IMR-90 (cell line): ENCODE measurements at regions not wholly inside any gene's neighbourhood (a gene's known extent, or its start where the extent isn't known, plus 50 kb on each side); places are given as distances from the start of the nearest gene placed in this dataset.

ENCODE experiments used
- ATAC-seq: fragments of 200-7000 bp; cut with Tn5 transposase; 2 replicates; pipeline ENCODE4 v1.9.1; 2020; ENCODE audit warnings: low read depth, mild to moderate bottlenecking, moderate library complexity
- BruUV-seq: library from RNA; stranded (reverse); fragments of 400-500 nt; replicated peaks from 2 replicates; lab custom pipeline; 2021; lab: Mats Ljungman, UMichigan
- CTCF ChIA-PET: fragments of 300-600 bp; formaldehyde crosslinking; extraction: SDS; loops from one replicate; lab custom pipeline; 2021; ENCODE audit warnings: antibody characterized with exemption; lab: Yijun Ruan, JAX
- POLR2A ChIA-PET: fragments of 300-600 bp; sonication (Branson Sonifier 250); formaldehyde crosslinking; loops from one replicate; lab custom pipeline; 2022; ENCODE audit warnings: antibody characterized with exemption; ENCODE audit not compliant: unreplicated experiment; lab: Charles Lee
- DNase-seq: peaks from one replicate; pipeline ENCODE4 v3.0.0; 2013
- H2AFZ ChIP-seq: replicated peaks from 2 replicates; pipeline ENCODE3; 2013; ENCODE audit warnings: low read length, mild to moderate bottlenecking; ENCODE audit not compliant: poor library complexity
- H2AK5ac ChIP-seq: 2 replicates; pipeline ENCODE4 v1.6.1; 2013; ENCODE audit warnings: low read depth, low read length, inconsistent platforms
- H2AK9ac ChIP-seq: replicated peaks from 2 replicates; pipeline ENCODE3; 2013; ENCODE audit warnings: mild to moderate bottlenecking, low read depth, low read length, moderate library complexity; ENCODE audit not compliant: poor library complexity
- H2BK120ac ChIP-seq: 2 replicates; pipeline ENCODE4 v1.6.1; 2013; ENCODE audit warnings: low read depth, low read length, inconsistent platforms
- H2BK15ac ChIP-seq: 3 replicates; pipeline ENCODE4 v1.6.1; 2013; ENCODE audit warnings: low read depth, low read length, inconsistent platforms
- H2BK20ac ChIP-seq: 2 replicates; pipeline ENCODE4 v1.6.1; 2013; ENCODE audit warnings: low read depth, mild to moderate bottlenecking, inconsistent platforms, low read length, moderate library complexity
- H2BK5ac ChIP-seq: 2 replicates; pipeline ENCODE4 v1.6.1; 2013; ENCODE audit warnings: mild to moderate bottlenecking, low read depth, low read length, inconsistent platforms; ENCODE audit not compliant: poor library complexity, severe bottlenecking
- H3K14ac ChIP-seq: replicated peaks from 2 replicates; pipeline ENCODE4 v1.6.1; 2013; ENCODE audit warnings: low read depth, low read length, inconsistent platforms
- H3K18ac ChIP-seq: 2 replicates; pipeline ENCODE4 v1.6.1; 2013; ENCODE audit warnings: low read depth, low read length, control low read depth
- H3K23ac ChIP-seq: 2 replicates; pipeline ENCODE4 v1.6.1; 2013; ENCODE audit warnings: low read depth, low read length, inconsistent platforms
- H3K27ac ChIP-seq: 2 replicates; pipeline ENCODE4 v1.5.1; 2013; ENCODE audit warnings: mild to moderate bottlenecking, control low read depth, low read length; ENCODE audit not compliant: insufficient read depth
- H3K27me3 ChIP-seq: 2 replicates; pipeline ENCODE4 v1.6.1; 2013; ENCODE audit warnings: low read length; ENCODE audit not compliant: control insufficient read depth, insufficient read depth
- H3K36me3 ChIP-seq: 2 replicates; pipeline ENCODE4 v1.6.1; 2013; ENCODE audit warnings: low read length, mixed read lengths; ENCODE audit not compliant: control insufficient read depth, insufficient read depth
- H3K4ac ChIP-seq: 2 replicates; pipeline ENCODE4 v1.6.1; 2013; ENCODE audit warnings: low read depth, low read length, inconsistent platforms
- H3K4me1 ChIP-seq: 2 replicates; pipeline ENCODE4 v1.6.1; 2013; ENCODE audit warnings: low read length, mixed read lengths; ENCODE audit not compliant: control insufficient read depth, insufficient read depth
- H3K4me2 ChIP-seq: 2 replicates; pipeline ENCODE4 v1.6.1; 2013; ENCODE audit warnings: low read depth, mild to moderate bottlenecking, control low read depth, low read length, moderate library complexity
- H3K4me3 ChIP-seq: 2 replicates; pipeline ENCODE4 v1.5.1; 2013; ENCODE audit warnings: low read depth, mild to moderate bottlenecking, control low read depth, low read length, moderate library complexity; ENCODE audit not compliant: insufficient read depth
- H3K56ac ChIP-seq: 2 replicates; pipeline ENCODE4 v1.6.1; 2013; ENCODE audit warnings: low read length, inconsistent platforms; ENCODE audit not compliant: insufficient read depth; ENCODE audit errors: extremely low read depth
- H3K79me1 ChIP-seq, 2 experiments: 2 replicates each; pipeline ENCODE4 v1.6.1; 2013; ENCODE audit warnings: low read length in 2 of 2, inconsistent platforms in 1 of 2, low read depth in 1 of 2
- H3K9ac ChIP-seq: 2 replicates; pipeline ENCODE4 v1.6.1; 2013; ENCODE audit warnings: low read depth, low read length, control low read depth
- H3K9me1 ChIP-seq: 2 replicates; pipeline ENCODE4 v1.6.1; 2013; ENCODE audit warnings: low read length, inconsistent platforms; ENCODE audit not compliant: insufficient read depth
- H3K9me3 ChIP-seq: 2 replicates; pipeline ENCODE4 v1.6.1; 2013; ENCODE audit warnings: low read length; ENCODE audit not compliant: control insufficient read depth, insufficient read depth
- H4K20me1 ChIP-seq: 2 replicates; pipeline ENCODE4 v1.6.1; 2013; ENCODE audit warnings: low read length, inconsistent platforms; ENCODE audit not compliant: insufficient read depth
- H4K5ac ChIP-seq: 2 replicates; pipeline ENCODE4 v1.6.1; 2013; ENCODE audit warnings: mild to moderate bottlenecking, low read depth, low read length, control low read depth
- H4K8ac ChIP-seq, 2 experiments: 2 replicates each; pipeline ENCODE4 v1.6.1; 2013; ENCODE audit warnings: low read depth in 2 of 2, low read length in 2 of 2, control low read depth in 1 of 2, inconsistent platforms in 1 of 2
- H4K91ac ChIP-seq: 2 replicates; pipeline ENCODE4 v1.6.1; 2013; ENCODE audit warnings: low read depth, low read length, inconsistent platforms; ENCODE audit not compliant: insufficient read depth
- CEBPB ChIP-seq: IDR thresholded peaks from 2 replicates; pipeline ENCODE4 v1.6.1; 2012; ENCODE audit warnings: low read depth, low read length, improper control_type of control experiment
- FOS ChIP-seq: fragments of 150-350 bp; IDR thresholded peaks from 2 replicates; pipeline ENCODE4 v1.6.1; 2016; ENCODE audit warnings: low read depth, low read length
- MAZ ChIP-seq: IDR thresholded peaks from 2 replicates; pipeline ENCODE4 v1.6.1; 2012; ENCODE audit warnings: low read depth, mild to moderate bottlenecking, low read length, improper control_type of control experiment, moderate library complexity, borderline replicate concordance
- MXI1 ChIP-seq: IDR thresholded peaks from 2 replicates; pipeline ENCODE4 v1.6.1; 2012; ENCODE audit warnings: low read depth, mild to moderate bottlenecking, low read length, moderate library complexity, borderline replicate concordance
- POLR2A ChIP-seq: IDR thresholded peaks from 2 replicates; pipeline ENCODE4 v1.6.1; 2012; ENCODE audit warnings: mild to moderate bottlenecking, low read depth, low read length
- RCOR1 ChIP-seq: IDR thresholded peaks from 2 replicates; pipeline ENCODE4 v1.6.1; 2012; ENCODE audit warnings: mild to moderate bottlenecking, low read length, improper control_type of control experiment; ENCODE audit not compliant: insufficient replicate concordance
- RFX5 ChIP-seq: IDR thresholded peaks from 2 replicates; pipeline ENCODE4 v1.8.0; 2012; ENCODE audit warnings: low read depth, mild to moderate bottlenecking, low read length, moderate library complexity
- WGBS, 2 experiments: methylation state at CpG; one replicate each; pipeline versions ENCODE4 v1.1.5 to v1.1.7; 2013; ENCODE audit warnings: missing lambda C conversion rate in 2 of 2; ENCODE audit not compliant: insufficient read length in 1 of 2; ENCODE audit errors: extremely low coverage in 2 of 2; 5-methylcytosine and 5-hydroxymethylcytosine counted together
- dilution Hi-C: fragments of 300-500 bp; cut with HindIII; formaldehyde crosslinking; loops from one replicate; pipeline ENCODE4 v1.14.3; 2018; ENCODE audit warnings: low sequenced_read_pairs; ENCODE audit not compliant: unreplicated experiment
- in situ Hi-C: fragments of 300-500 bp; cut with MboI; formaldehyde crosslinking; loops from 3 replicates; pipeline ENCODE4 v1.14.3; 2019; ENCODE audit warnings: low sequenced_read_pairs, inconsistent platforms, mixed read lengths
- intact Hi-C: fragments of 100-400 bp; cut with micrococcal nuclease; formaldehyde crosslinking; loops from 2 replicates; pipeline ENCODE4 v1.10.0; 2022
- TF ChIP-seq, protein P1 (sequence below): conservative IDR thresholded peaks from 2 replicates; pipeline ENCODE4 v1.5.1; 2012; ENCODE audit warnings: mild to moderate bottlenecking, low read depth, low read length, improper control_type of control experiment
- TF ChIP-seq, protein P2 (sequence below): fragments of 150-350 bp; IDR thresholded peaks from 2 replicates; pipeline ENCODE4 v1.6.1; 2016; ENCODE audit warnings: low read depth, mild to moderate bottlenecking, low read length, moderate library complexity, borderline replicate concordance

DNA sequence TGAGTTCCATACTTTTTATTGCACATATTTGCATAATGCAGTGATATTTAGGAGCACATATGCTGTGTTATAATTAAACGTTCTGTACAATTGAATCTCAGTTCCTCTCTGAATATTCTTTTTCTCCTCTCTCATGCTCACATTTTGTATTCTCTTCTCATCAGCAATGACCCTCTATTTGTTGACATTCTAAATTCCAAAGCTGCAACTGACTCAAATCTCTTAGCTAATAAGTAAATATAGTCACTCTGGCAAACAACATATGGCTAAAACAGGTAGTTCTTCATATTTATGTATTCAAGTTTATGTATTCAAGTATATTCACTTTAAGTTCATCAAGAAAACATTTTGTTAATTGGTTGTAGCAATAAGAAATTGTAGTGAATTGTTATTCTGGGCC lies 907.4 kb upstream of the VRK2 start:
- no peak overlapping the region for H3K4me2 ChIP-seq
- H3K9me3 ChIP-seq: no peaks in the 10 kb centered on the region
- intact Hi-C loops: no loop called here
- no peaks in the 10 kb centered on the region for H3K4me1 ChIP-seq
- DNase-seq (no peak), ATAC-seq (no peak)
- no peak overlapping the region for H3K4ac ChIP-seq
- no CpG with 5 or more reads among the region's 1 CpG for WGBS, 2 experiments
- no peak overlapping the region for H2BK120ac ChIP-seq
- H3K18ac ChIP-seq: no peak overlapping the region
- H3K9ac ChIP-seq: no peak overlapping the region
- dilution Hi-C loops: no loop called here
- TF ChIP-seq RCOR1 (no peak), CEBPB (no peak), FOS (no peak), POLR2A (no peak), MXI1 (no peak), RFX5 (no peak), MAZ (no peak)
- TF ChIP-seq, protein P1, sequence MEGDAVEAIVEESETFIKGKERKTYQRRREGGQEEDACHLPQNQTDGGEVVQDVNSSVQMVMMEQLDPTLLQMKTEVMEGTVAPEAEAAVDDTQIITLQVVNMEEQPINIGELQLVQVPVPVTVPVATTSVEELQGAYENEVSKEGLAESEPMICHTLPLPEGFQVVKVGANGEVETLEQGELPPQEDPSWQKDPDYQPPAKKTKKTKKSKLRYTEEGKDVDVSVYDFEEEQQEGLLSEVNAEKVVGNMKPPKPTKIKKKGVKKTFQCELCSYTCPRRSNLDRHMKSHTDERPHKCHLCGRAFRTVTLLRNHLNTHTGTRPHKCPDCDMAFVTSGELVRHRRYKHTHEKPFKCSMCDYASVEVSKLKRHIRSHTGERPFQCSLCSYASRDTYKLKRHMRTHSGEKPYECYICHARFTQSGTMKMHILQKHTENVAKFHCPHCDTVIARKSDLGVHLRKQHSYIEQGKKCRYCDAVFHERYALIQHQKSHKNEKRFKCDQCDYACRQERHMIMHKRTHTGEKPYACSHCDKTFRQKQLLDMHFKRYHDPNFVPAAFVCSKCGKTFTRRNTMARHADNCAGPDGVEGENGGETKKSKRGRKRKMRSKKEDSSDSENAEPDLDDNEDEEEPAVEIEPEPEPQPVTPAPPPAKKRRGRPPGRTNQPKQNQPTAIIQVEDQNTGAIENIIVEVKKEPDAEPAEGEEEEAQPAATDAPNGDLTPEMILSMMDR: no peak
- TF ChIP-seq, protein P2, sequence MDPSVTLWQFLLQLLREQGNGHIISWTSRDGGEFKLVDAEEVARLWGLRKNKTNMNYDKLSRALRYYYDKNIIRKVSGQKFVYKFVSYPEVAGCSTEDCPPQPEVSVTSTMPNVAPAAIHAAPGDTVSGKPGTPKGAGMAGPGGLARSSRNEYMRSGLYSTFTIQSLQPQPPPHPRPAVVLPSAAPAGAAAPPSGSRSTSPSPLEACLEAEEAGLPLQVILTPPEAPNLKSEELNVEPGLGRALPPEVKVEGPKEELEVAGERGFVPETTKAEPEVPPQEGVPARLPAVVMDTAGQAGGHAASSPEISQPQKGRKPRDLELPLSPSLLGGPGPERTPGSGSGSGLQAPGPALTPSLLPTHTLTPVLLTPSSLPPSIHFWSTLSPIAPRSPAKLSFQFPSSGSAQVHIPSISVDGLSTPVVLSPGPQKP: no peak
- ChIA-PET POLR2A (no interaction called here), CTCF (no interaction called here)
- no peaks in the 10 kb centered on the region for H3K79me1 ChIP-seq
- H4K8ac ChIP-seq: no peak overlapping the region
- no peak overlapping the region for H2AK5ac ChIP-seq
- H3K9me1 ChIP-seq: no peaks in the 10 kb centered on the region
- no peak overlapping the region for H2BK5ac ChIP-seq
- no peak overlapping the region for H3K4me3 ChIP-seq
- no peaks in the 10 kb centered on the region for H3K27me3 ChIP-seq
- H2AK9ac ChIP-seq: no peak overlapping the region
- H3K56ac ChIP-seq: no peak overlapping the region
- H4K91ac ChIP-seq: no peak overlapping the region
- no peak overlapping the region for H3K14ac ChIP-seq
- in situ Hi-C loops: no loop called here
- no TSS peak for BruUV-seq
- H3K23ac ChIP-seq: no peak overlapping the region
- no peak overlapping the region for H3K27ac ChIP-seq
- no peak overlapping the region for H2BK15ac ChIP-seq
- no peaks in the 10 kb centered on the region for H4K20me1 ChIP-seq
- no peak overlapping the region for H2AFZ ChIP-seq
- no peaks in the 10 kb centered on the region for H3K36me3 ChIP-seq
- no peak overlapping the region for H2BK20ac ChIP-seq
- H4K5ac ChIP-seq: no peak overlapping the region
